Epithelial cell of proximal tubule (primary cell): ENCODE measurements at regions not wholly inside any gene's neighbourhood (a gene's known extent, or its start where the extent isn't known, plus 50 kb on each side); places are given as distances from the start of the nearest gene placed in this dataset.

Experiments
- DNase-seq: peaks from one replicate; pipeline ENCODE4 v3.0.0-alpha.2; 2011; ENCODE audit warnings: low read depth
- H3K4me3 ChIP-seq: 2 replicates; pipeline ENCODE4 v1.5.1; 2011; ENCODE audit warnings: low read depth, mild to moderate bottlenecking, low read length
- CTCF ChIP-seq: conservative IDR thresholded peaks from 2 replicates; pipeline ENCODE4 v1.5.1; 2012; ENCODE audit warnings: low read depth, mild to moderate bottlenecking, low read length

- no peak for DNase-seq
- no peak for TF ChIP-seq CTCF
- H3K4me3 ChIP-seq: no peak overlapping the region
Measured at GRCh38 chr3:194757647-194758061, 72.0 kb downstream of the FAM43A start.

- DNase-seq: no peak
- TF ChIP-seq CTCF: no peak
- no peak overlapping the region for H3K4me3 ChIP-seq
Measured at GRCh38 chr3:194758716-194759115, 73.0 kb downstream of the FAM43A start.

GRCh38 chr3:194760494-194761137 is 74.9 kb downstream of the FAM43A start:
- no peak overlapping the region for H3K4me3 ChIP-seq
- DNase-seq: no peak
- TF ChIP-seq CTCF: no peak

- no peak for TF ChIP-seq CTCF
- DNase-seq: no peak
- H3K4me3 ChIP-seq: no peak overlapping the region
Measured at GRCh38 chr3:194761384-194761783, 75.7 kb downstream of the FAM43A start.

- no peak for DNase-seq
- no peak overlapping the region for H3K4me3 ChIP-seq
- no peak for TF ChIP-seq CTCF
Measured at GRCh38 chr3:194766845-194767244, 81.2 kb downstream of the FAM43A start.

- no peak for TF ChIP-seq CTCF
- no peak for DNase-seq
- no peak overlapping the region for H3K4me3 ChIP-seq
Measured at GRCh38 chr3:194767446-194768207, 81.9 kb downstream of the FAM43A start.

- TF ChIP-seq CTCF: no peak
- DNase-seq: no peak
- H3K4me3 ChIP-seq: no peak overlapping the region
Measured at GRCh38 chr3:194768586-194768985, 82.9 kb downstream of the FAM43A start.
